SK-N-SH (cell line): ENCODE measurements at regions not wholly inside any gene's neighbourhood (a gene's known extent, or its start where the extent isn't known, plus 50 kb on each side); places are given as distances from the start of the nearest gene placed in this dataset.

Experiments used
- CTCF ChIA-PET: fragments of 300-600, 350-600 bp; formaldehyde crosslinking; extraction: SDS; loops from one replicate; lab custom pipeline; 2021; lab: Yijun Ruan, JAX
- POLR2A ChIA-PET: fragments of 350-600 bp; sonication (Branson Sonifier 250); formaldehyde crosslinking; extraction: SDS; loops from one replicate; lab custom pipeline; 2020; ENCODE audit warnings: antibody characterized with exemption, inconsistent platforms; lab: Yijun Ruan, JAX
- DNase-seq: peaks from one replicate; pipeline ENCODE4 v3.0.0; 2012
- H2AFZ ChIP-seq: fragments of 200-600 bp; sonication (generic); 2 replicates; pipeline ENCODE4 v1.8.1; 2016; ENCODE audit warnings: antibody characterized with exemption, mild to moderate bottlenecking, low read depth
- H3F3A ChIP-seq: fragments of 200-600 bp; sonication (generic); replicated peaks from 2 replicates; pipeline ENCODE3; 2016; ENCODE audit warnings: antibody characterized with exemption, mild to moderate bottlenecking; ENCODE audit not compliant: insufficient read depth
- H3K27ac ChIP-seq, 2 experiments: fragments of 200-500 bp in 1 of 2; fragments of 200-600 bp in 1 of 2; sonication (Bioruptor generic) in 1 of 2; sonication (generic), shearing (Covaris generic) in 1 of 2; 2 replicates each; pipeline versions ENCODE4 v1.5.1 to v1.6.1; 2014 to 2016; ENCODE audit warnings: low read depth in 2 of 2, inconsistent platforms in 1 of 2, low read length in 1 of 2, mild to moderate bottlenecking in 1 of 2, mixed read lengths in 1 of 2
- H3K27me3 ChIP-seq: fragments of 200-600 bp; sonication (generic), shearing (Covaris generic); 2 replicates; pipeline ENCODE4 v1.6.1; 2016; ENCODE audit warnings: mixed run types; ENCODE audit not compliant: insufficient read depth
- H3K36me3 ChIP-seq, 2 experiments: fragments of 200-500 bp in 1 of 2; fragments of 200-600 bp in 1 of 2; sonication (Bioruptor generic) in 1 of 2; sonication (generic) in 1 of 2; replicated peaks in 1 of 2; 2 replicates each; pipeline versions ENCODE3 to v1.5.1; 2014 to 2016; ENCODE audit warnings: low read length in 1 of 2, mild to moderate bottlenecking in 1 of 2; ENCODE audit not compliant: insufficient read depth in 2 of 2, control insufficient read depth in 1 of 2
- H3K4me1 ChIP-seq, 2 experiments: fragments of 200-500 bp in 1 of 2; fragments of 200-600 bp in 1 of 2; sonication (Bioruptor generic) in 1 of 2; sonication (generic), shearing (Covaris generic) in 1 of 2; 2 replicates each; pipeline versions ENCODE4 v1.5.1 to v1.6.1; 2014 to 2016; ENCODE audit warnings: low read depth in 1 of 2, low read length in 1 of 2, mixed run types in 1 of 2; ENCODE audit not compliant: insufficient read depth in 2 of 2, control insufficient read depth in 1 of 2
- H3K4me2 ChIP-seq: fragments of 200-600 bp; sonication (generic), shearing (Covaris generic); 2 replicates; pipeline ENCODE4 v1.6.1; 2017; ENCODE audit warnings: mixed run types
- H3K4me3 ChIP-seq, 2 experiments: fragments of 200-500 bp in 1 of 2; fragments of 200-600 bp in 1 of 2; sonication (Bioruptor generic) in 1 of 2; sonication (generic), shearing (Covaris generic) in 1 of 2; 2 replicates each; pipeline versions ENCODE4 v1.5.1 to v1.8.1; 2014 to 2016; ENCODE audit warnings: low read depth in 2 of 2, inconsistent platforms in 1 of 2, low read length in 1 of 2, mild to moderate bottlenecking in 1 of 2, mixed read lengths in 1 of 2, moderate library complexity in 1 of 2
- H3K79me2 ChIP-seq: fragments of 200-600 bp; sonication (generic); 2 replicates; pipeline ENCODE4 v1.8.1; 2017; ENCODE audit warnings: mild to moderate bottlenecking; ENCODE audit not compliant: insufficient read depth
- H3K9ac ChIP-seq: fragments of 200-600 bp; sonication (generic); 2 replicates; pipeline ENCODE4 v1.6.1; 2017; ENCODE audit warnings: mixed run types
- H3K9me2 ChIP-seq: fragments of 200-600 bp; sonication (generic); 2 replicates; pipeline ENCODE4 v1.6.1; 2017; ENCODE audit warnings: mixed run types
- H3K9me3 ChIP-seq: fragments of 200-600 bp; sonication (generic); 2 replicates; pipeline ENCODE4 v1.6.1; 2017; ENCODE audit warnings: mixed run types, mild to moderate bottlenecking, moderate library complexity
- H4K20me1 ChIP-seq: fragments of 200-600 bp; sonication (generic); 2 replicates; pipeline ENCODE4 v1.6.1; 2017; ENCODE audit warnings: mild to moderate bottlenecking, mixed run types; ENCODE audit not compliant: insufficient read depth
- EZH2phosphoT487 ChIP-seq: fragments of 200-600 bp; sonication (generic); IDR thresholded peaks from 2 replicates; pipeline ENCODE4 v1.6.1; 2017; ENCODE audit warnings: low read depth, mixed run types, mild to moderate bottlenecking, antibody characterized with exemption, moderate library complexity, borderline replicate concordance
- FOXJ3 ChIP-seq: sonication (generic); formaldehyde crosslinking; IDR thresholded peaks from 2 replicates; pipeline ENCODE4 v1.5.1; 2020; ENCODE audit warnings: mild to moderate bottlenecking, missing genetic modification reagents
- GABPA ChIP-seq: IDR thresholded peaks from 2 replicates; pipeline ENCODE4 v1.4.0; 2012; ENCODE audit warnings: low read depth, mild to moderate bottlenecking
- RFX5 ChIP-seq: IDR thresholded peaks from 2 replicates; pipeline ENCODE4 v1.6.1; 2012; ENCODE audit warnings: mild to moderate bottlenecking, improper control_type of control experiment, low read length
- SIN3A ChIP-seq: IDR thresholded peaks from 2 replicates; pipeline ENCODE4 v1.6.1; 2012; ENCODE audit warnings: low read depth, mild to moderate bottlenecking, low read length, moderate library complexity, borderline replicate concordance
- TCF12 ChIP-seq: IDR thresholded peaks from 2 replicates; pipeline ENCODE4 v1.4.0; 2012
- YY1 ChIP-seq: IDR thresholded peaks from 2 replicates; pipeline ENCODE4 v1.4.0; 2012; ENCODE audit warnings: low read depth, mild to moderate bottlenecking
- WGBS: methylation state at CpG from one replicate; pipeline ENCODE4 v1.1.6; 2017; ENCODE audit warnings: low lambda C conversion rate; 5-methylcytosine and 5-hydroxymethylcytosine counted together
- TF ChIP-seq, protein P1 (sequence below): fragments of 150-350 bp; IDR thresholded peaks from 2 replicates; pipeline ENCODE4 v1.6.1; 2017; ENCODE audit warnings: antibody characterized with exemption, low read length, low read depth, borderline replicate concordance

DNA sequence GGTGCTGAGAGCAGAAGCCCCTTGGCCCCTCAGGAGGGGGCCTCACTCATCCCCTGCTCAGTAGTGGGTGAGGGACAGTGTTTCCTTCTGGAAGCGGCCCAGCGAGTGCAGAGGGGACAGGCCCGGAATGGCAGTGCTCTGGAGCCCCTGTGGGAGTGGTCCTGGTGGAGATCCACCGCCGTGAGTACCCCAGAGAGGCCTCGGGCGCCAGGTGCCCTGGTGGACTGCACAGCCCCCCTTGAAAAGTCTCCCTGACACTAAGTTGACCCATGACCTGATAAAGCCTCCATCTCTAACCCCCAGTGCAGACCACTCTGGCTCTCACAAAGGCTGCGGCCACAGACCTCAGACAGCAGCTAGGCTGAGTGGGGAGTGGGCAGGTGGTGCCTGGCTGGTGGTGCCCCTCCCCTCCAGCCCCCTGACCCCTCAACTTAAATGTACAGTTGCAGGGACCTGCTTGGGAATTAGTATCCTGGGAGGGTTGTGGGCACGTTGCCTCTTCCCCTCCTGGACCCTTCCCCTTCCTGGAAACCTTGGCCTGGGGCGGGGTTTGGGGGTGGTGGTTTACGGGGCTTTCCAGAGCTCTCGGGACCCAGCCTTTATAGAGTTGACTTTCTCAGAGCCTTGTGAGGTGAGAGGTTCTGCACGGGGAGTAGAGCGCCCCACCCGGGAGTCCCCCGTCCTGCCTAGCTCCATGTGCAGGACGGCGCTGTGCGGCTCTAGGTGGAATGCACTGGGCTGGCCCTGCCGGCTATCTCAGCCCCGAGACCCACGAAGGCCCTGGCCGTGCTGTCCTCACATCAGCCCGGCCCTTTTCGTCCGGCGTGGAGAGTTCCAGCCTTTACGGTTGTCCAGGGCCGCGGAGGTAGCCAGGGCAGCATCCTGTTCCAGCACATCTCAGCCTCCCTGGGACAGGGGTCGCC is 62.7 kb downstream of the RTP5 start:
- POLR2A ChIA-PET, result no interaction called here

GRCh38 chr2:241932899-241933178 is 63.3 kb downstream of the RTP5 start:
- H3K27ac ChIP-seq, result no peak overlapping the region
- H2AFZ ChIP-seq, result no peak overlapping the region
- H3K4me3 ChIP-seq, result no peak overlapping the region
- no peaks in the 10 kb centered on the region for H3K9me3 ChIP-seq
- H3K9me2 ChIP-seq, result no peaks in the 10 kb centered on the region
- no peaks in the 10 kb centered on the region for H4K20me1 ChIP-seq
- ChIA-PET POLR2A (no interaction called here), CTCF (interaction anchor here (0.7 to 4.3 kb wide), 3 partner anchors 8 to 120 kb away, joined by 3 to 20 read pairs (median 4); no protein-coding TSS in a partner anchor)
- H3K9ac ChIP-seq, result no peak overlapping the region
- H3K27me3 ChIP-seq, result no peaks in the 10 kb centered on the region
- no CpG with 5 or more reads among the region's 9 CpGs for WGBS
- no peaks in the 10 kb centered on the region for H3K79me2 ChIP-seq
- TF ChIP-seq FOXJ3 (no peak), YY1 (no peak), TCF12 (no peak), GABPA (no peak), EZH2phosphoT487 (no peak)
- TF ChIP-seq, protein P1, sequence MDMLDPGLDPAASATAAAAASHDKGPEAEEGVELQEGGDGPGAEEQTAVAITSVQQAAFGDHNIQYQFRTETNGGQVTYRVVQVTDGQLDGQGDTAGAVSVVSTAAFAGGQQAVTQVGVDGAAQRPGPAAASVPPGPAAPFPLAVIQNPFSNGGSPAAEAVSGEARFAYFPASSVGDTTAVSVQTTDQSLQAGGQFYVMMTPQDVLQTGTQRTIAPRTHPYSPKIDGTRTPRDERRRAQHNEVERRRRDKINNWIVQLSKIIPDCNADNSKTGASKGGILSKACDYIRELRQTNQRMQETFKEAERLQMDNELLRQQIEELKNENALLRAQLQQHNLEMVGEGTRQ, result no peak
- H3K4me1 ChIP-seq, result peaks cover 5 to 11% of the 10 kb centered on the region in 2 experiments; a peak in 2 of 4 replicates
- no peak for DNase-seq
- H3K4me2 ChIP-seq, result no peak overlapping the region
- H3K36me3 ChIP-seq, result no peaks in the 10 kb centered on the region
- peaks cover 7% of the 10 kb centered on the region for H3F3A ChIP-seq

More for the DNA sequence above, 62.7 kb downstream of the RTP5 start:
- Histone ChIP-seq H3K4me3 (no peak overlapping the region), H3K79me2 (no peaks in the 10 kb centered on the region), H3F3A (peaks cover 7% of the 10 kb centered on the region), H3K27me3 (no peaks in the 10 kb centered on the region), H3K9me2 (no peaks in the 10 kb centered on the region), H4K20me1 (no peaks in the 10 kb centered on the region), H3K9me3 (no peaks in the 10 kb centered on the region), H3K9ac (no peak overlapping the region), H2AFZ (no peak overlapping the region), H3K4me1 (peaks cover 5 to 11% of the 10 kb centered on the region in 2 experiments; a peak in 2 of 4 replicates), H3K27ac (no peak overlapping the region; a peak in 1 of 4 replicates), H3K36me3 (no peaks in the 10 kb centered on the region), H3K4me2 (no peak overlapping the region)
- CTCF ChIA-PET, result interaction anchor here (0.7 to 4.3 kb wide), 3 partner anchors 11 to 120 kb away, joined by 3 to 20 read pairs (median 3); no protein-coding TSS in a partner anchor
- TF ChIP-seq RFX5, result no peak
- no peak for TF ChIP-seq SIN3A
- 82% methylated on average over 3 of the region's 31 CpGs for WGBS
- no peak for DNase-seq
